ENCODE measurements at regions not wholly inside any gene's neighbourhood (a gene's known extent, or its start where the extent isn't known, plus 50 kb on each side); places are given as distances from the start of the nearest gene placed in this dataset.

GRCh38 chr9:12166518-12166917, 526.7 kb upstream of the TYRP1 start:
- no peak for FAIRE-seq

GRCh38 chr9:12170456-12170855, 522.7 kb upstream of the TYRP1 start:
- FAIRE-seq, result no peak

- no peak for FAIRE-seq
These were observed 514.6 kb upstream of the TYRP1 start for GRCh38 chr9:12178634-12179033.

GRCh38 chr9:12182806-12183205, 510.4 kb upstream of the TYRP1 start:
- no peak for FAIRE-seq

- FAIRE-seq, result no peak
These were observed 509.9 kb upstream of the TYRP1 start for GRCh38 chr9:12183321-12183720.

GRCh38 chr9:12185856-12186255, 507.3 kb upstream of the TYRP1 start:
- FAIRE-seq, result no peak

- no peak for FAIRE-seq
These were observed 501.6 kb upstream of the TYRP1 start for GRCh38 chr9:12191630-12192029.

GRCh38 chr9:12194731-12195130, 498.5 kb upstream of the TYRP1 start:
- FAIRE-seq, result no peak

- FAIRE-seq, result no peak
These were observed 497.7 kb upstream of the TYRP1 start for GRCh38 chr9:12195456-12195855.

GRCh38 chr9:12204512-12204911, 488.7 kb upstream of the TYRP1 start:
- no peak for FAIRE-seq

GRCh38 chr9:12212860-12213259, 480.3 kb upstream of the TYRP1 start:
- FAIRE-seq, result no peak

- no peak for FAIRE-seq
These were observed 471.7 kb upstream of the TYRP1 start for GRCh38 chr9:12221470-12221869.

- FAIRE-seq, result no peak
These were observed 468.7 kb upstream of the TYRP1 start for GRCh38 chr9:12224449-12224848.

GRCh38 chr9:12230708-12231107, 462.5 kb upstream of the TYRP1 start:
- FAIRE-seq, result no peak

- FAIRE-seq, result no peak
These were observed 461.4 kb upstream of the TYRP1 start for GRCh38 chr9:12231832-12232231.

GRCh38 chr9:12232836-12233235, 460.3 kb upstream of the TYRP1 start:
- FAIRE-seq, result no peak

GRCh38 chr9:12253941-12254340, 439.2 kb upstream of the TYRP1 start:
- no peak for FAIRE-seq

- FAIRE-seq, result no peak
These were observed 426.4 kb upstream of the TYRP1 start for GRCh38 chr9:12266758-12267157.

GRCh38 chr9:12271421-12271891, 421.7 kb upstream of the TYRP1 start:
- FAIRE-seq, result no peak

GRCh38 chr9:12272471-12273120, 420.6 kb upstream of the TYRP1 start:
- no peak for FAIRE-seq

- no peak for FAIRE-seq
These were observed 418.6 kb upstream of the TYRP1 start for GRCh38 chr9:12274577-12274976.

GRCh38 chr9:12276505-12276904, 416.7 kb upstream of the TYRP1 start:
- FAIRE-seq, result no peak

- FAIRE-seq, result no peak
These were observed 403.5 kb upstream of the TYRP1 start for GRCh38 chr9:12289711-12290110.

- no peak for FAIRE-seq
These were observed 402.9 kb upstream of the TYRP1 start for GRCh38 chr9:12290166-12290869.

- FAIRE-seq, result no peak
These were observed 388.0 kb upstream of the TYRP1 start for GRCh38 chr9:12305211-12305610.
